ENCODE measurements at regions not wholly inside any gene's neighbourhood (a gene's known extent, or its start where the extent isn't known, plus 50 kb on each side); places are given as distances from the start of the nearest gene placed in this dataset.

GRCh38 chr6:122061855-122062254 lies 337.6 kb upstream of the HSF2 start:
- ChIA-PET CTCF (interaction anchor here (1.1 to 1.3 kb wide), 2 partner anchors 8 to 28 kb away, joined by 3 to 7 read pairs; no protein-coding TSS in a partner anchor), POLR2A (no interaction called here)

DNA sequence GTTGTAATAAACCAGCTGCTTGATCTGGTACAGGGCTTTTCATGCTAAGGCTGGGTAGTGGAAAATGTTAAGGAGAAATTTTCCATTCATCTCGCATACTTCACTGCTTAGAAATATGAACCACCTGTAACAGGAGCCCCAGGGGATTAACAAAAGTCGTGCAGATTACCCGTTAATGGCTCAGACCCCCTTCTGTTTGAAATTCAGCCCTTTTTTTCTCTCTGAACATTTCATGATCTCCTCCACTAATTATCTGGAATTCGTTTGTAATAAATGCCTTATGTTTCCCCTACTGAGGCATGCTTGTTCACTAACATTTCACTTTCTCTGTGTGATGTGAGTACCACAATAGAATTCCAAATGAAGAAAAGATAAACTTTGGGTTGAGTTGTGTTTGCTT lies 336.4 kb upstream of the HSF2 start:
- Histone ChIP-seq H3K36me3 (ENCODE audit: control insufficient read depth in 2 of 2, insufficient read depth in 1 of 2, low read length in 2 of 2) (no peaks in the 10 kb centered on the region), H3K4me3 (ENCODE audit: low read depth, low read length) (no peak overlapping the region), H3K4me1 (ENCODE audit: control insufficient read depth, insufficient read depth, low read length) (peaks cover 2% of the 10 kb centered on the region; the same call in 1 of the 2 replicates), H3K9me3 (ENCODE audit: control insufficient read depth, insufficient read depth, low read depth, low read length) (no peaks in the 10 kb centered on the region), H3K27ac (ENCODE audit: extremely low read depth, low read depth, low read length) (no peak overlapping the region)
- ChIA-PET CTCF (interaction anchor here (0.5 kb wide), 1 partner anchor 31 kb away, joined by 3 read pairs; no protein-coding TSS in a partner anchor), POLR2A (no interaction called here)
- TF ChIP-seq ZNF514 (tag by site-specific recombination; IDR thresholded peaks at IDR 0.05) (no peak), ZNF114 (tag by site-specific recombination; IDR thresholded peaks at IDR 0.05) (no peak), IKZF3 (tag by site-specific recombination; IDR thresholded peaks at IDR 0.05) (0 out of 2 replicates have a peak, but pooled peaks have one; percentile 56), ZNF280C (tag by site-specific recombination; IDR thresholded peaks at IDR 0.05) (no peak), HOXA7 (CRISPR knock-in tag; IDR thresholded peaks at IDR 0.05; ENCODE audit: borderline replicate concordance) (no peak), ZNF169 (tag by site-specific recombination; IDR thresholded peaks at IDR 0.05) (no peak), ZNF426 (tag by site-specific recombination; IDR thresholded peaks at IDR 0.05) (no peak), ZNF624 (tag by site-specific recombination; IDR thresholded peaks at IDR 0.05) (no peak), SCRT2 (tag by site-specific recombination; IDR thresholded peaks at IDR 0.05) (peak; percentile 73), ZNF701 (tag by site-specific recombination; IDR thresholded peaks at IDR 0.05) (no peak), ZNF529 (tag by site-specific recombination; IDR thresholded peaks at IDR 0.05; ENCODE audit: insufficient replicate concordance) (no peak), ZNF791 (tag by site-specific recombination; IDR thresholded peaks at IDR 0.05) (no peak), ZNF10 (tag by site-specific recombination; IDR thresholded peaks at IDR 0.05) (no peak), ZNF596 (tag by site-specific recombination; IDR thresholded peaks at IDR 0.05) (peak; percentile 59; the same call in 1 of the 2 replicates), ZNF544 (tag by site-specific recombination; IDR thresholded peaks at IDR 0.05) (no peak), ZNF501 (tag by site-specific recombination; IDR thresholded peaks at IDR 0.05) (no peak), TCF7L2 (IDR thresholded peaks at IDR 0.05; ENCODE audit: borderline replicate concordance, low read depth, low read length) (no peak), REPIN1 (tag by site-specific recombination; IDR thresholded peaks at IDR 0.05; ENCODE audit: low read depth) (no peak), ZNF768 (tag by site-specific recombination; IDR thresholded peaks at IDR 0.05) (no peak), ZNF76 (tag by site-specific recombination; IDR thresholded peaks at IDR 0.05; ENCODE audit: borderline replicate concordance, low read depth) (no peak), ZNF677 (tag by site-specific recombination; IDR thresholded peaks at IDR 0.05) (no peak), ZNF423 (tag by site-specific recombination; IDR thresholded peaks at IDR 0.05) (no peak)
- TF ChIP-seq, protein P1, sequence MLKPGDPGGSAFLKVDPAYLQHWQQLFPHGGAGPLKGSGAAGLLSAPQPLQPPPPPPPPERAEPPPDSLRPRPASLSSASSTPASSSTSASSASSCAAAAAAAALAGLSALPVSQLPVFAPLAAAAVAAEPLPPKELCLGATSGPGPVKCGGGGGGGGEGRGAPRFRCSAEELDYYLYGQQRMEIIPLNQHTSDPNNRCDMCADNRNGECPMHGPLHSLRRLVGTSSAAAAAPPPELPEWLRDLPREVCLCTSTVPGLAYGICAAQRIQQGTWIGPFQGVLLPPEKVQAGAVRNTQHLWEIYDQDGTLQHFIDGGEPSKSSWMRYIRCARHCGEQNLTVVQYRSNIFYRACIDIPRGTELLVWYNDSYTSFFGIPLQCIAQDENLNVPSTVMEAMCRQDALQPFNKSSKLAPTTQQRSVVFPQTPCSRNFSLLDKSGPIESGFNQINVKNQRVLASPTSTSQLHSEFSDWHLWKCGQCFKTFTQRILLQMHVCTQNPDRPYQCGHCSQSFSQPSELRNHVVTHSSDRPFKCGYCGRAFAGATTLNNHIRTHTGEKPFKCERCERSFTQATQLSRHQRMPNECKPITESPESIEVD (tag by site-specific recombination; IDR thresholded peaks at IDR 0.05): peak; percentile 77
- TF ChIP-seq, protein P2, sequence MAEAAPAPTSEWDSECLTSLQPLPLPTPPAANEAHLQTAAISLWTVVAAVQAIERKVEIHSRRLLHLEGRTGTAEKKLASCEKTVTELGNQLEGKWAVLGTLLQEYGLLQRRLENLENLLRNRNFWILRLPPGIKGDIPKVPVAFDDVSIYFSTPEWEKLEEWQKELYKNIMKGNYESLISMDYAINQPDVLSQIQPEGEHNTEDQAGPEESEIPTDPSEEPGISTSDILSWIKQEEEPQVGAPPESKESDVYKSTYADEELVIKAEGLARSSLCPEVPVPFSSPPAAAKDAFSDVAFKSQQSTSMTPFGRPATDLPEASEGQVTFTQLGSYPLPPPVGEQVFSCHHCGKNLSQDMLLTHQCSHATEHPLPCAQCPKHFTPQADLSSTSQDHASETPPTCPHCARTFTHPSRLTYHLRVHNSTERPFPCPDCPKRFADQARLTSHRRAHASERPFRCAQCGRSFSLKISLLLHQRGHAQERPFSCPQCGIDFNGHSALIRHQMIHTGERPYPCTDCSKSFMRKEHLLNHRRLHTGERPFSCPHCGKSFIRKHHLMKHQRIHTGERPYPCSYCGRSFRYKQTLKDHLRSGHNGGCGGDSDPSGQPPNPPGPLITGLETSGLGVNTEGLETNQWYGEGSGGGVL (tag by site-specific recombination; IDR thresholded peaks at IDR 0.05): no peak
- TF ChIP-seq, protein P3, sequence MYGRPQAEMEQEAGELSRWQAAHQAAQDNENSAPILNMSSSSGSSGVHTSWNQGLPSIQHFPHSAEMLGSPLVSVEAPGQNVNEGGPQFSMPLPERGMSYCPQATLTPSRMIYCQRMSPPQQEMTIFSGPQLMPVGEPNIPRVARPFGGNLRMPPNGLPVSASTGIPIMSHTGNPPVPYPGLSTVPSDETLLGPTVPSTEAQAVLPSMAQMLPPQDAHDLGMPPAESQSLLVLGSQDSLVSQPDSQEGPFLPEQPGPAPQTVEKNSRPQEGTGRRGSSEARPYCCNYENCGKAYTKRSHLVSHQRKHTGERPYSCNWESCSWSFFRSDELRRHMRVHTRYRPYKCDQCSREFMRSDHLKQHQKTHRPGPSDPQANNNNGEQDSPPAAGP (tag by site-specific recombination; IDR thresholded peaks at IDR 0.05): no peak
- TF ChIP-seq, protein P4, sequence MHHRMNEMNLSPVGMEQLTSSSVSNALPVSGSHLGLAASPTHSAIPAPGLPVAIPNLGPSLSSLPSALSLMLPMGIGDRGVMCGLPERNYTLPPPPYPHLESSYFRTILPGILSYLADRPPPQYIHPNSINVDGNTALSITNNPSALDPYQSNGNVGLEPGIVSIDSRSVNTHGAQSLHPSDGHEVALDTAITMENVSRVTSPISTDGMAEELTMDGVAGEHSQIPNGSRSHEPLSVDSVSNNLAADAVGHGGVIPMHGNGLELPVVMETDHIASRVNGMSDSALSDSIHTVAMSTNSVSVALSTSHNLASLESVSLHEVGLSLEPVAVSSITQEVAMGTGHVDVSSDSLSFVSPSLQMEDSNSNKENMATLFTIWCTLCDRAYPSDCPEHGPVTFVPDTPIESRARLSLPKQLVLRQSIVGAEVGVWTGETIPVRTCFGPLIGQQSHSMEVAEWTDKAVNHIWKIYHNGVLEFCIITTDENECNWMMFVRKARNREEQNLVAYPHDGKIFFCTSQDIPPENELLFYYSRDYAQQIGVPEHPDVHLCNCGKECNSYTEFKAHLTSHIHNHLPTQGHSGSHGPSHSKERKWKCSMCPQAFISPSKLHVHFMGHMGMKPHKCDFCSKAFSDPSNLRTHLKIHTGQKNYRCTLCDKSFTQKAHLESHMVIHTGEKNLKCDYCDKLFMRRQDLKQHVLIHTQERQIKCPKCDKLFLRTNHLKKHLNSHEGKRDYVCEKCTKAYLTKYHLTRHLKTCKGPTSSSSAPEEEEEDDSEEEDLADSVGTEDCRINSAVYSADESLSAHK (tag by site-specific recombination; IDR thresholded peaks at IDR 0.05): 0 out of 2 replicates have a peak, but pooled peaks have one; percentile 29

More at GRCh38 chr6:122061855-122062254, 337.6 kb upstream of the HSF2 start:
- Histone ChIP-seq H3K36me3 (ENCODE audit: control insufficient read depth in 2 of 2, insufficient read depth in 1 of 2, low read length in 2 of 2) (no peaks in the 10 kb centered on the region), H3K27ac (ENCODE audit: extremely low read depth, low read depth, low read length) (no peak overlapping the region), H3K9me3 (ENCODE audit: control insufficient read depth, insufficient read depth, low read depth, low read length) (no peaks in the 10 kb centered on the region), H3K4me3 (ENCODE audit: low read depth, low read length) (no peak overlapping the region), H3K4me1 (ENCODE audit: control insufficient read depth, insufficient read depth, low read length) (peaks cover 2% of the 10 kb centered on the region; the same call in 1 of the 2 replicates)
- TF ChIP-seq KLF7 (tag by site-specific recombination; IDR thresholded peaks at IDR 0.05; ENCODE audit: borderline replicate concordance) (no peak), ZBTB21 (tag by site-specific recombination; IDR thresholded peaks at IDR 0.05) (no peak)
